ENCODE measurements at regions not wholly inside any gene's neighbourhood (a gene's known extent, or its start where the extent isn't known, plus 50 kb on each side); places are given as distances from the start of the nearest gene placed in this dataset.
"Not testable (repeated sequence)": the region's sequence is repeated elsewhere in the genome, so short reads cannot be mapped to it uniquely, and the experiment has no call there.

DNA sequence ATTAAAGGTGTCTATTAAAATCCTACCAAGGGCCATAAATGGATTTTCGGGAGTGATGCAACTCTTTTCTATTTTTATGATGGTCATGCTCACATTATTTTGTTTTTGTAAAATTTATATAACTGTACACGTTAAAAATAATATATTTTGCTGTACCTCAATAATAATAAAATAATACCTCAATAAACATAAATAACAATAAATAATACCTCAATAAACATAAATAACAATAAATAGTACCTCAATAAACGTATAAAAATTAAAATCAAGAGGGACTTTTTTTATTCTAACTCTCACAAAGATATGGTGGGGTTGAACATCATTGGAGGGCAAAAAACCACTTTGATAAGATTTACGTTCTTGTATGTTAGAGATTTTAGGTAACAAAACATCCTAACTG lies 1189.6 kb upstream of the CELF2 start:
- DNase-seq, result no peak

DNA sequence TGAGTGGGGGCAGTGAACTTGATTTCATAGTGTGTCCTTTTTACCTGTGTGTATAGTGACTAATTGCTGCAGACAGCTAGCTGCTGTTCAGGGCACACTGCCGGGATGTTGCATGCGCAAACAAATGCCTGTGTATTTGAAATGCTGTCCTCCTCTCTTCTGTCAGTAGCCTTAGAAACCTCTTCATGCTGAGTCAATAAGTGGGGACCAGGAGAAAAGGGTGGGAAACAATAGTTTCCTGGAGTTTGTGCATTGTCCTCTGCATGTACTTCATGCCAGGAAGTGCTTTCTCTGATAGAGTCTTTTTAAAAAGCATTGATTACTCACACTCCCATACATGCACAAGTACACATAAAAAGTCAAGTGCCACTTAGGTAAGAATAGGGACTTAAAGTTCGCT lies 1183.7 kb upstream of the CELF2 start:
- DNase-seq, result no peak

- DNase-seq, result no peak
These were observed 1183.2 kb upstream of the CELF2 start for GRCh38 chr10:9834434-9834833.

GRCh38 chr10:9845075-9845474 lies 1172.6 kb upstream of the CELF2 start:
- DNase-seq, result no peak

DNA sequence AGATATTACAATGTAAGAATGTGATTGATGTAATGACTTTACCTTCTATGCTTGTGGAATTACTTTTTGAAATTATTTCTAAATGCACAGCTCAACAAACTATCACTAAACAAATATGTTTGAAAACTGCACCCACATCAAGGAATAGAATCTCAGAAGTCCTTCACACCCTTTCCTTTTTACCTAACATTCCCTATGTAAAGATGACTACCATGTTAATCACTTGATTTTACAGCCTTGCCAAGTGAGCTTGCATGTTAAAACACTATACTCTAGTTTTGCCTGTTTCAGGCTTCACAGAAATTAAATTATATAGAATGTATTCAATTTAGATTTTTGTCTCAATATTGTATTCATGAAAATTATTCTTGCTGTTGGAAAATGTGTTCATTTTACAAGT lies 1169.4 kb upstream of the CELF2 start:
- DNase-seq, result no peak

- DNase-seq, result no peak
These were observed 1168.7 kb upstream of the CELF2 start for GRCh38 chr10:9848981-9849380.

DNA sequence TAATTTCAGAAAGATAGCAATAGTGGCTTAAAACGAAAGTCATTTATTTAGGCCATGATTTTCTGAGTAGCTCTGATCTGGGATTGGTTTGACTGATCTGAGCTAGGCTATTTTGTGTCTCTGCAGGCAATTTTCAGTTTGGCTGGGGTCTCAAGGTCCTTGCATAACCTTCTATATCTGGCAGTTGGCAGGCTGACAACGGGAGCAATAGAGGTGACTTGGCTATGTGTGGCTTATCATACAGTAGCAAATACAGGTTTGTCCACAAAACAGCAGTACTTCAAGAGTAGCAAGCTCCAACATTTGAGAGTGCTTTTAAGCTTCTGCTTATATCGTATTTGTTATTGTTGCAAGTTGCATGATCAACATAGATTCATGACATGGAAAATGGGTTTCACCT lies 1167.3 kb upstream of the CELF2 start:
- DNase-seq, result no peak

DNA sequence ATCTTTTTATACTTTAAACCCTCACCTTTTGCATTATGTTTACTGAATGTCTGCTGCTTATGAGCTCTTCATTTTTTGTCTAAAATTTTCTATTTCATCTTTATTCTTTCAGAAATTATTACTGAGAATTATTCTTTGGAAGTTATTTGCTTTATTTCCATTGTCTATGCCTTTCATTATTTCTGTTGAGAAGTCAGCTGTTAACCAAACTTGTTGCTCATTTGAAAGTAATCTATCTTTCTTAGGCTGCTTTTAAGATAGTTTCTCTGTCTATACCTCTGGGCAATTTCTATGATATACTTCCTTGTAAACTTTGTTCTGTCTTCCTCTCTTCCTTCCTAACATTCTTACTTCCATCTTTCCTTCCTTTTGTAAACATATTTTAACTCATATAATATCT lies 1165.9 kb upstream of the CELF2 start:
- DNase-seq, result no peak

DNA sequence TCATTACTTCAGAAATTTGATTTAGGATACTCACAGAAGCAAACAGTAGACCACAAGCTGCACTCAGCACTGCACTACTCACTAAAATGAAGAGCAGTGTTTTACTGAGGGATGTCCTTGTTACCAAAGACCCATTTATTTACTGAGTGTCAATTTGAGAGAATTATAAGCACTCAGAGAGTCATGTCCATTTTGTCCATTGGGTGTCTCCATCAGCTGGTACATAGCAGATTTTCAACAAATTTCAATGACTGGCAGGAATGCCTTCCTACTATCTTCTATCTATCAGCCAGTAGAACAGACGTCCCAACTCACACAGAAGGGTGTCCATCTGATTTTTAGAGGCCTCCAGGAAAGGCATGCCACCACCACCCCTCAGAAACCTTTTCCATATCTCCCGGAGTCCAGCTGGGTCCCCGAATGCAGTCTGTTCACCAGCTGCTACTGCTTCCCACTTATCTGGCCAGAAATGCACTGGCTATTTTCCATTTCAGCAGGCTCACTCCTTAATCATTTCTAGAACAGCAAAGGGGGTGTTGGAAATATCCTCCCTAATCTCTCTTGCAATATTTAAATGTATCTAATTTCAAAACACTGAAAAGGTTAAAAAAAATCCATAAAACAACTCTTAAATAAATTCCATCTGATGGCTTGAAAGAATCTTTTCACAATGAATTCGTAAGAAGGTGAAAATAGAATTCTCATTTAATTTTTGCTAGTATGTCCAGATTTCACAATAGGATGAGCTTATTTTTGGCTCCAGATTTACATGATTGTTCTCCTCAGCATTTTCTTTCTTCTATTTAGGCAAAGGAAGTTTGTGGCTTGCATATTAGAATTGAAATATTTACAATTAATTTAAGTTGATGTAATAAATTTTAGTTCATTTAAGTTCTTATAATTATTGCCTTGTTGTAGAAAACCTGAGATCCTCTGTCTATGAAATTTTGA lies 1164.0 kb upstream of the CELF2 start:
- no peak for DNase-seq

GRCh38 chr10:9855451-9855850 lies 1162.2 kb upstream of the CELF2 start:
- not testable (repeated sequence) for DNase-seq

DNA sequence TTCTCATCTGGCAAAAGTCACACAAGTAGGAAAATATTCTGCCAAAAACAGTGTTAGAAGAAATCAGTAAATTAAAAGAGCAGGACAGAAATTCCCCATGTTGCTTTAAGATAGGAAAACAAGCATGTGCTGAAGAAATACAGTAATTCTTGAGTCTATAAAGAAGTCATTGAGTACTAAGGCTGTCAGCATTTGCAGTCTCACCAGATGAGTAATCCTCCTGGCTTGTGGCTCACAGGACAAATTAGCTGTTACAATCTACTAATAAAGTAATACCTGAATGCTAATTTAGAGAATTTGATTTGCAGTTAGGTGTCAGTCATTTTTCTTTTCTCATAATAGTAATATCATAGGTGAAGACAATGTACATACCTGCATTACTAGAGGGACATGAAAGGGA lies 1158.9 kb upstream of the CELF2 start:
- DNase-seq, result no peak

- DNase-seq, result no peak
These were observed 1157.6 kb upstream of the CELF2 start for GRCh38 chr10:9860045-9860444.

DNA sequence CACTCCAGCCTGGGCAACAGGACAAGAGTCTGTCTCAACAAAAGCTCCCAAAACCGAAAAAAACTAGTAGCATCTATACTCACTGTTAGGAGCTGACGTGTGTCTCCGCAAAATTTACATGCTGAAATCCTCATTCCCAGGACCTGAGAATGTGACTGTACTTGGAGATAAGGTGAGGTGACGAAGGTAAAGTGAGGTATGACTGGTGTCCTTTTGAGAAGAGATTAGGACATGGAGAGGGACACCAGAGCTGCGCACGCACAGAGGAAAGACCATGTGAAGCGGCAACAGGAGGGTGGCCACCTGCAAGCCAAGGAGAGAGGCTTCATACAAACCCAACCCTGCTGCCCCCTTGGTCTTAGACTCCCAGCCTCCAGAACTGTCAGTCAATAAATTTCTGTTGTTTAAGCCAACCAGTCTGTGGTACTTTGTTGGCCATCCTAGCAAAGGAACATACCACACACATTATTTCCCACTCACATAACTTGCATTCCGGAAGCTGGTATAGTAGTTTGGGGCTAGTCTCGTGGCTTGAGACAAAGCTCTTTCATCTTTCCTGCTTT lies 1154.0 kb upstream of the CELF2 start:
- no peak for DNase-seq

- DNase-seq, result no peak
These were observed 1149.2 kb upstream of the CELF2 start for GRCh38 chr10:9868499-9868898.

GRCh38 chr10:9869205-9869604 lies 1148.5 kb upstream of the CELF2 start:
- DNase-seq, result no peak

DNA sequence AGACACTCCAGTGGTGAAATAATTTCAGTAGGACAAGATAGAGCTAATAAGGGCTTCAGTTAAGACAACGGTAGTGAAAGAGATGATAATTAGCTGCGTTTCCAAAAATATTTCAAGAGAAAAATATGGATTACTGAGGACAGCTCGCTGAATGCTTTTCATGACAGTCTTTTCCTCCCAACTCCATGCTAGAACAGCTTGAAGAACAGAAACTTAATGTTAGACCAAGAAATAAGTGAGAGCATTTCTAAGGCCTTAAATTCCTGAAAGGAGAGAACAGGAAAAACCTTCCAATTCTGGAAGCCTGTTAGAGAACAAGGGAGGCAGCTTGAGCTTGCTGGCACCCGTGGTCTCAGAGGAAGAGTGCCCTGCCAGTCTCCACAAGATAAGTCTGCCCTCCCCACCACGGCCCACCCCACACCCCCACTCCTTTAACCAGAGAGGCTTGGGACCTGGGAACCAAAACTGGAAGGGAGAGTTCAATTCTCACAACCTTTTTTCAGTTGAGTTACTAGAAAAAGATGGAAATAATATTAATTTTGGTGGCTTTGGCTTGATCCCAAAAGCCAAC lies 1148.0 kb upstream of the CELF2 start:
- DNase-seq, result no peak

DNA sequence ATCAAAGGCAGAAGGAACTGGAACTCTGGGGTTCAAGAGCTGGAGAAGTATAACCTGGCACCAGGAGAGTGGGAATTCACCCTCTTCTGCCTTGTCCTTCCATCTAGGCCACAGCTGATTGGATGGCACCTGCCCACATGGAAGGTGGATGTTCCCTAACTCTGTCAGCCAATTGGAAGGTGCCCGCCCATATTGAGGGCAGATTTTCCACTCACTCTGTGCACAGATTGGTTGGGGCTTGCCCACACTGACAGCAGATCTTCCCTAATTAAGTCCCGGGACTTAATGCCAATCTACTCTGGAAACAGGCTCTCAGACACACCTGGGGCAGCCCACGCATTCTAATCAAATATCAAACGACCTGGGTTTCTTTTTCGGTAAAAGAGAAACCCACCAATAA lies 1142.3 kb upstream of the CELF2 start:
- no peak for DNase-seq

DNA sequence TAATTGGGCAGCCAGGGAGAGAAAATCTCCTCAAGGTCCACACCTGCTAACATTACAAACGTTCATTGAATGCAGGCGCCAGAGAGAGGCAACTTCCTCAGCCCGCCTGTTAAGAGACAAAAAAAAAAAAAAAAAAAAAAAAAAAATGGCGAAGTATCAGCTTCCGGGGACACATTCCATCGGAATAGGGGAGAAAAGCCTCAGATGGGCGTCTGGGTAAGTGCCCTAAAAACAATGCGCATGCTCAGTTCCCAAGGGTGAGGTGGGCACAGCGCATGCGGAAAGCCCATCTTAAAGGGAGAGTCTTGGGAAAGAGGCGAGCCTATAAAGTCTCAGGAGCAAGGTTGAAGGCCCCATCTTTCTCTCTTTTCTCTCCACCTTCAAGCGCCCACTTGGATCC lies 1139.7 kb upstream of the CELF2 start:
- no peak for DNase-seq

- no peak for DNase-seq
These were observed 1139.3 kb upstream of the CELF2 start for GRCh38 chr10:9878383-9878782.

DNA sequence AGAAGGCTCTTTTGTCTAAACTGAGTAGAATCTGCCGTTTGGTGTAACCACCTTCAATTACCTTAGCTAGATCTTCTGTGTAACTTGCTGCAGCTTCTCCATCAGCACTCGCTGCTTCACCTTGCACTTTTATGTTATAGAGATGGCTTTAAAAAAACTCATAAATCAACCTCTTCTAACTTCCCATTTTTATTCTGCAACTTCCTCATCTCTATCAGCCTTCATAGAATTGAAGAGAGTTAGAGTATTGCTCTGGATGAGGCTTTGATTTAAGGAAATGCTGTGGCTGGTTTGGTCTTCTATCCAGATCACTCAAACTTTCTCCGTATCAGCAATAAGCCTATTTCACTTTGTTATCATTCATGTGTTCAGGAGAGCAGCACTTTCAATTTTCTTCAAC lies 1131.9 kb upstream of the CELF2 start:
- no peak for DNase-seq

DNA sequence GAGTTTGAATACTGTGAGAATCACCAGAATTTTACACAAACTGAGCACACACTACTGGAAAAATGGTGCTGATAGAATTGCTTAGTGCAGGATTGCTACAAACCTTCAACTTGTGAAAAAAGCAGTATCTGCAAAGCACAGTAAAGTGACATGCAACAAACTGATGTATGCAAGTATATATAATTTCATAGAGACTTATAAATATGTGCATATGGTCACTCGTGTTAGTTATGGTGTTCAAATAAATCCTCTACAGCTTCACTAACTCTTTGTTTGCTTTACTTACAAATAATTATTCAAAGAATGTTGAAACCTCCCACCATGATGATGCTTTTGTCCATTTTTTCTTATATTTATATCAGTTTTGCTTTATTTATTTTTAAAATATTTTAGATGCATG lies 1130.9 kb upstream of the CELF2 start:
- DNase-seq, result no peak

DNA sequence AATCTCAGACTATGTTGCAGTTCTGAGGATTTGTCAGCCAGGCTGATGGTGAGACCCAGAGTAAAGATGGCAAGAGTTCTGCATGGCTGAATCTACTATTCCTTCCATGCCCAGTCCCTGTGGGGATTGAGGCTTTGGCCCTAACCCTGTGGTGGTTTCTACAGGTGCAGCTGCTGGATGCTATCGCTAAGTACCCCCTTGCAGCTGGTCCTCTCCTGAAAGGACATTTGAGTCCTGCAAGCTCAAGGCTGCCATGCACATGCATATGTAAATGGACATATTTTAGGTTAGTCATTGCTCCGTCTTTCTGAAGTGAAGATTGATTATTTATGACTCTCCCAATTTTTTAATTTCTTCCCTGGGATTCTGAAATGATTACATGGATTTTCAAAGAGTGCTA lies 1122.2 kb upstream of the CELF2 start:
- no peak for DNase-seq

DNA sequence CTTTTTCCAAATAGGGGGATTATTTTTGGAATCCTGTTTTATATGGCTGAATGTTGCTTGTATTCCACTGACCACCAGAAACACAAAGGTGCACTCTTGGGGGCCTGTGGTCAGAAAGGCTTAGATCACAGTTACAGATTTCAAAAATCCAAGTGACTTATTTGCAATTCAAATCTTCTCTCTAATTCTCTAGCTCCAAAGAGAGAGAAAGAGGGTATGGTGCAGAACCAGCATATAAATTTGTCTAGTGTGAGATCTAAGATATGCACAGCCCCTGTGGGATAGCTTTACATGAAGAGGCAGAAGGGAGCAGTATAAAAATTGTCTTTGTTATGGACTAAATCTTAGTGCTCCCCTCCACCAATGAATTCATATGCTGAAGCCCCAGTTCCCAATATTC lies 1121.7 kb upstream of the CELF2 start:
- no peak for DNase-seq

DNA sequence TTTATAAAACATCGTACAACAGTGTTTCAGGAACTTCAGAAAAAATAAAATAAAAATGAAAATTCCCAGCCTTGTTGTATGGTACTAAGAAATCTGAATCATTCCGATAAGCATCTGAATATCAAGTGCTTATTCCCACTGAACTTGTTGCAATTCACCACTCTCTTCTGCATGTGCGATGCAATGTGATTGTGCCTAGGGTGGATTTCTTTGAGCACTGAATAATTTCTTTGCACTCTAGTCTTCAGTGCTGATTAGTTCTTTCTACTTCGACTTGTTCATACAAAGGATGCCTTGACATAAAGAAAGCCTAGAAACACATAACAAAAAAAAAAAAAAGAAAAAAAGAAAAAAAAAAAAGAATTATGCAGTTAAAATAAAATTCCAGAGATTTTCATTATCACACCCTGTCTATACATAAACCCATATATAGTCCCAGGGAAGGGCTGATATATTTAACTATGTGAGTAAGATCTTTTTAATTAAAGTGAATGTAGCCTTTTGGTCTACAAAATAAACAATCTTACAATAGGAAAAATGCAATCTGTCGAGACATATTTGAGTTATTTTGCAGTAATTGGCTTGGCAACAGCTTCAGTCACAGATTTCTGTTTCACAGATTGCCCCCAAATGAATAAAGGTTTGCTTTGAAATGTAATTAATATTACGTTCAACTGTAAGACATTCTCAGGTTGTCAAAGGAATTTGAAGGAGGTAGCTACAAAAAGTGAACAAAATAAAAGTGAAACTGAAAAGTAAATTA lies 1118.9 kb upstream of the CELF2 start:
- no peak for DNase-seq

Data from CD4-positive, alpha-beta T cell treated with Interleukin-17A for 4 hours (primary cell).